DMS153 treated with DMSO at 0.1 percent for 48 hours (cell line): ENCODE measurements at regions not wholly inside any gene's neighbourhood (a gene's known extent, or its start where the extent isn't known, plus 50 kb on each side); places are given as distances from the start of the nearest gene placed in this dataset.

Experiments
- DNase-seq: peaks from one replicate; lab custom pipeline; 2025; ENCODE audit not compliant: unreplicated experiment; lab: John Stamatoyannopoulos, UW

DNA sequence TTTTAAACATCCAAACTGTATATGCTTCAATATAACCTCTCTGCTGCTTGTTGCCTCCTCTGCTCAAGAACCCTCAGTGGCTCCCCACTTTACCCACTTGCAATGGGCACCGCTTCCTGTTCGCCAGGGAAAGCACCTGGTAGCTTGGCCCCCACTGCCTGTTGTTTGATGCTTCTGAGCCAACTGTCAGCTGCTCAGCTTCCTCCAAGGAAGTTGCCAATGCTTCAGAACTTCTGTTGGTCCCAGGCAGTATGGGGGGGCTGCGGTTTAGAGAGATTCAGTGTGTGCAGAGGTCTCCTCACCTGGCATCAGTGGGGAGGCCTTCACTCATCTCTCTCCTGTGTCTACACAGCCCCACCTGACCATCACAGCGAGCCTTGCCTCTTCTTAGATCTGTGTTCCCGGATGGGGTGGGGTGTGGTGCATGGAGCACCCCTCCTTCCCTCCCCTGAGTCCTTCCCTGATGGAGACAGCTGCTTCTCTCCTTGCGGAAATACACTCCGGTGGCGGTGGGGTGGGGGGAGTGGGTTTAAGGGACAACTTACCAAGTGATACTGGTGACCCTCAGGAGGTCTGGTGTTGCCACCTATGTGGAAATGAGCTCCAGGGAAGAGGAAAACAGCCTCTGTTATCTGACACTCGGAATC, 308.1 kb downstream of the CDH26 start:
- no peak for DNase-seq

DNA sequence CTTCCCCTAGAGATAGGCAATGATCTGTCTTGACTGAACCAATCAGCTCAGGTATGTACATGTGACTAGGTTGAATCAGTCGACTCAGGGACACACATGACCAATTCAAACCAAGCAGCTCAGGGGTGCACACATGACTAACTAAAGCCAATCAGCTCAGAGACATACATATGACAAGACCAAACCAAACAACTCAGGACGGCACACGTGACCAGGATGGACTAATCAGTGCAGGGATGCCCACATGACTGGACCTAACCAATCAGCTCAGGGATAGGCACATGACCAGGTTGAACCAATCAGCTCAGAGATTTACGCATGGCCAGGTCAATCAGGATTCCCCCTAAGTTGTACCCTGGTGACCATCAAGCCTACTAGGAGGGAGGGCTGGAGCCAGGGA, 310.3 kb downstream of the CDH26 start:
- no peak for DNase-seq

DNA sequence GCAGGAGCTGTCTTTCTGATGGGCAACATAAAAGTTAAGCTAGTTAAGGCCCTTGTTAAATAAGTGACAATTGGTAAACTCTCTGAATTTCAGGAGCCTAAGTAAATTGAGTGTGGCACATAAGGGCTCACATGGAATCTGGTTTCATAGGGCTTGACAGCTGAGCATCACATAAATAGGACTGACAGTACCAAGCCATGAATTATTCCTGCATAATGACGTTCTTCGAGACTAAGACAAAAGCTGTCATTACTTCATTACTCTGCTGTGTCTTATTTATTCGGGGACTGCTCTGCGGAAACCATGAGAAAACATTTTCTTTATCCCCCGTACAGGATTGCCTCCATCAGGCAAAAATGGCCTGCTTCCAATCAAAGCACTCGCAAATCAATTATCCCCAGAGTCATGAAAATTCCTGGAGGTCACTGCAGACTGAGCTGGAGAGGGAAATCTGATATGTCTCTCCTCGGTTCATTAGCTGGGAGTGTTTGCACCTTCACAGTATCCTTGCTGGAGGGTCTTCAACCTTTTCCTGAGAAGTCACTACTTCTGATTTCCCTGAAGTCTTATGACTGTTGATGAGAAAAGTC, 311.4 kb downstream of the CDH26 start:
- no peak for DNase-seq

DNA sequence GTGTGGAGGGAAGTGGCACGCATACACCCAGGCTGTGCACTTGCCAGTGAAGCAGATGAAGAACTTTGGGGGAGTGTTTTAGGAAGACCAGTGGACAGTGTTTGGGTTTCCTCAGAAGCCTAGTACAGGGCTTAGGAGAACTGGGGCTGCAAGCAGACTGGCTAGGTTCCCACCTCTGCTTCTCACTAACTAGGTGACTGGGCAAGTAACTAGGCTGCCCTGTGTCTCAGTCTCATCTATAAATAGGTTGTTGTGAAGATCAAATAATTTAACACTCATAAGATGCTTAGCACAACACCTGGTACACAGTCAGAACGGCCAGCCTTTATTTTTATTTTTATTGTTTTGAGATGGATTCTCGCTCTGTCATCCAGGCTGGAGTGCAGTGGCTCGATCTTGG, 312.1 kb downstream of the CDH26 start:
- DNase-seq: no peak

DNA sequence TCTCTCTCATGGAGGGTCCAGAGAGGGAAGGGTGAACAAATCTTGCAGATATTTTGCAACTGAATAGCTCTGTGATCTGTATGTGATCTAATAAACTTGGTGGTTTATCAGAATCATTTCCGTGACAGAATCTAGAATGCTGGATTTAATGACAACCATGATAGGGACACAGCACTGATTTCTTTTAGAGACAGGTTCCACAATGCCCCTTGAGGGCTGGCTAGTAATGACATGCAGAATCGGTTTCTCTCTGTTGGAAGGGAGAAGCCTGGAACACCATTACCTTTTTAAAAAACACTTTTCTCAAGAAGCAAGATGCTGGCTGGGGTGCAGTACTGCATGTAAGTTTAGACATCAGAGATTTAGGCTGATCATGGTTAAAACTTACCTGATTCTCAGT, 313.4 kb downstream of the CDH26 start:
- DNase-seq: no peak

DNA sequence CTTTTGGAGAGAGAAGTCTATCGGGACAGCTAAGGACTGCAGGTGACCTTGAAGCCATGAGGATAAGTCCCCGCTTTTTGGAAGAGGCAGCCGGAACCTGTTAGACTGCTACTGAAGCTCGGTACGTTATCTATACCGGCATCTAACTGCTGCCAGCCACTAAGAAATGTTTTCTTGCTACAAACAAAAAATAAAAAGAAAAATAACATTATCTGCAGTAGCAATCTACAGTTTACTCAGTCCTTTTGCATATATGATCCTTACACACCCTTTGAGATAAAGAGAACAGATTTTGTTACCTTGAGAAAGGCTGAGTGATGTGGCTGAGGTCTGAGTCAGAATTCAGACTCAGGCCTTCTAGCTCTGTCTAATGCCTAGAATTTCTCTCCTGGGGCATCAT, 314.6 kb downstream of the CDH26 start:
- no peak for DNase-seq

DNA sequence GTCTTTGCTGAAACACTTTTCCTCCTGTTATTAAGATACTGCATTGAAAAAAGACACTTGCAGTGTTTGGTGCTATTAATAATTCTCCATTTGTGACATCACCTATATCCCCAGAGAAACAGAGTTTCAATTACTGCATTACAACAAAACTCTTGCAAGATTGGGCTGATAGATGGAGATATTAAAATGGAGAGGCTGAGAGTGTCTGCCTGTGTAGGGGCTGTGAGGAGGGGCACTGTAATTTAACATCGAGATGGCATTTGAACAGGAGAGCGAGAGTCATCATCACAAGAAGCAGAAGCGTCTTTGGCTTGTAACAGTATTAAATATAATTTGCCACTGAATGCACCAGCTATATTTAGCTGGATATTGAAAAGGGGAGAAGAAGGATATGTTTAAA, 316.5 kb downstream of the CDH26 start:
- no peak for DNase-seq

DNA sequence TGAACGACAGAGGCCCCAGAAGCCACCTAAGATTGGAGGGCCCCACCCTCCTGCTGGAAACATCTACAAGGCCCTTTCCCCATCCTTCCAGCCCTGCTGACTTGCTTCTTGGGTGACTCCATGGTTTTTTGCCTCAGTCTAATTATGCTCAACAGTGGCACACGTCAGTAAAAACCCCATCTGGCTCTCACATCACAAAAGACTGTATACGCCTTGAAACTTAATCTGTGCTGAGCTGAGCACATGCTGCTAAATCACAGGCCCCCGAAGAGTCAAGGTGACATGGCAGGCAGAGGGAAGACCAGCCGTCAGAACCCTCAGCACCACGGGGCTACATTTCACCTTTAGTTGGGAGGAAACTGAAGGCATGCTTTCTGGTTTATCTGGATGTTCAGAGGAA, 323.1 kb downstream of the CDH26 start:
- no peak for DNase-seq

DNA sequence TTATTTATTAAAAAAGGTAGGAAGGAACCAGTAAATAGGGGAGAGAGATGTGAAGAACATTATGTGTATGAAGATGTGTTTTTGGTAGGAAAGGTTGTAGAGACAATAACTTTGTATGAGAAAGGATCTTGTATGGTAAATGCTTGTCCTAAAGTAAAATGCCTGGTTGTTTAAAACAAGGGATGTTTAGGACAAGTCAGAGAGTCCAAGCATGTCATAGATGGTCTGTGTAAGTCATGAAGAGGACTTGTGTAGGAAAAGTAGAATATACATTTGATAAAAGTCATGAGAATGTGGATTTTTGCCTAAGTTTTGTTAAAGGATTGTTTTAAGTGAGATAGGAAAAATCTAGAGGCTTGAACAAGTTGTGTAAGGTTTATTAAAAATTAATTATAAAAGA, 325.1 kb downstream of the CDH26 start:
- no peak for DNase-seq

DNA sequence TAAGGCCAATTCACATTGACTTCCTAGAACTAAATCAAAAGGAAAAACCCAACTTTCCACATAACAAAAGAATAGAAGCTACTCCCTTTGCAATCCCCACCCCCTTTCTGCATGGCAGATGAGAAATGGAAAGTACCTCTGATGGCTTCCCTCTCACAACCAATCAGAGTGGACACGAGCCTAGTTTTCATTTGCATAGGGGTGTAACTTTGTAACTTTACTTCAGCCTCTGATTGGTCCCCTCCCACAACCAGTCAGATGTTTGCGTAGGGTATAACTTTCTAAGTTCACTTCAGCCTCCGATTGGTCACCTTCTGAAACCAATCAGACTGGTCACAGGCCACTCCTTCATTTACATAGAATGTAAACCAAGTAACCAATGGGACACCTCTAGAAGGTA, 328.5 kb downstream of the CDH26 start:
- DNase-seq: no peak

DNA sequence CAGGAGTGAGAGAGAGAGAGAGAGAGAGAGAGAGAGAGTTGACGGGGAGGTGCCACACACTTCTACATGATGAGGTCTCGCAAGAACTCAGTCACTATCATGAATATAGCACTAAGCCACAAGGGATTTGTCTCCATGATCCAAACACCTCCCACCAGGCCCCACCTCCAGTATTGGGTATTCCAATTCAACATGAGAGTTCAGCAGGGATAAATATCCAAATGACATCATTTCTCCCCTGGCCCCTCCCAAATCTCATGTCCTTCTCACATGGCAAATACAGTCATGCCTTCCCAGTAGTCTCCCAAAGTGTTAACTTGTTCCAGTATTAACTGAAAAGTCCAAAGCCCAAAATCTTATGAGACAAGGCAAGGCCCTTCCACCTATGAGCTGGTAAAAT, 330.7 kb downstream of the CDH26 start:
- no peak for DNase-seq

DNA sequence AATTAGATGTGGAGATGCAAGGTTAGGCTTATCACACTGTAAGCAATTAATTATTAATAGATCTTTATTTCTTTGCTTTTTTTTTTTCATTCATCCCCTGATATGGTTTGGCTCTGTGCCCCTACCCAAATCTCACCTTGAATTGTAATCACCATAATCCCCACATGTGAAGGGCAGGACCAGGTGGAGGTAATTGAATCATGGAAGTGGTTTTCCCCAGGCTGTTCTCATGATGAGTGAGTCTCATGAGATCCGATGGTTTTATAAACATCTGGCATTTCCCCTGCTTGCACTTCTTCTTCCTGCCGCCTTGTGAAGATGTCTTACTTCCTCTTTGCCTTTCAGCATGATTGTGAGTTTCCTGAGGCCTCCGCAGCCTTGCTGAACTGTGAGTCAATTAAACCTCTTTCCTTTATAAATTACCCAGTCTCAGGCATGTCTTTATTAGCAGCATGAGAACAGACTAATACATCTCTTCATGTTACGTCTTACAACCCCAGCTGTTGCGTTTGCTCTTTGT, 333.8 kb downstream of the CDH26 start:
- DNase-seq: no peak

DNA sequence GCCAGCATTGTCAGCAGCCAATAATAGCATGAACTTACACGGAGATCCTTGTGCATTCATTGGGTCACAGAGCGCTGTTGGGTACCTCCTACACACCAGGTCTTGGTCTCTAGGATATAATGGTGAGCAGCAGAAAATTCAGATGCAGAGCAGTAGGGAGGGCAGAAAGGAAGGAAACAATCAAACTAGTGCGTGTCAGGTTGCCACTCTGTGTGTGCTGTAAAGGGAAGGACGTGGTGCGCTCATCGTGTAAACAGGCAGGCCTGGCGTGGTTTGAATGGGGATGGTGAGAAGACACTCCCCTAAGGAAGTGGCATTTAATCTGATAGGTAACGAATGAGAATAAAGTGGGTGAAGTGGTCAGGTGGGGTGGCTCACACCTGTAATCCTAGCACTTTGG, 336.4 kb downstream of the CDH26 start:
- DNase-seq: no peak

DNA sequence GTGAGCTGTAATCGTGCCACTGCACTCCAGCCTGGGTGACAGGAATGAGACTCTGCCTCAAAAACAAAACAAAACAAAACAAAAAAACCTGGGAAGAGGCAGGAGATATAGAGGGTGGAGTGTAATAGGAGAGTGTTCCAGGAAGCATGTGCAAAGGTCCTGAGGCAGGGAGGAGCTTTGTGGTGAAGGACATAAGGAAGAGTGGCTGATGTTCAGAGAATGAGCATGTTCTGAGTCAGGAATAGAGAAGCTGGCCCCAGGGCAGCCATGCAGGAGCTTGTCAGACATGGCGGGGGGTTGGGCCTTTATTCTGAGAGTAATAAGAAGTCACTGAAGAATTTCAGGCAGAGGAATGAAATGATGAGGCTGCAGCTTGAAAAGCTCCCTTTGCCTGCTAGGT, 337.0 kb downstream of the CDH26 start:
- no peak for DNase-seq

DNA sequence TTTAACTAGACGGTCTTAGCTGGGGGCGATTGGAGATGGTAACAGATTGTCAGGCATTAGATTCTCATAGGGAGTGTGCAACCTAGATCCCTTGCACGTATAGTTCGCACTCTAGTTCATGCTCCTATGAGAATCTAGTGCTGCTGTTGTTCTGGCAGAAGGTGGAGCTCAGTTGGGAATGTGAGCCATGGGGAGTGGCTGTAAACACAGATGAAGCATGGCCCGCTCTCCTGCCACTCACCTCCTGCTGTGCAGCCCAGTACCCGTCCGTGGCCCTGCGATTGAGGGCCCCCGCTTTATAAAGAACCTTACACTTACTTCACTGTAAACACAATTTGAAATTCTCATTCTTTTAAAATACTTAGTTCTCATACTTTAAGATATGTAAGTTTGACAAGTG, 339.4 kb downstream of the CDH26 start:
- DNase-seq: no peak

DNA sequence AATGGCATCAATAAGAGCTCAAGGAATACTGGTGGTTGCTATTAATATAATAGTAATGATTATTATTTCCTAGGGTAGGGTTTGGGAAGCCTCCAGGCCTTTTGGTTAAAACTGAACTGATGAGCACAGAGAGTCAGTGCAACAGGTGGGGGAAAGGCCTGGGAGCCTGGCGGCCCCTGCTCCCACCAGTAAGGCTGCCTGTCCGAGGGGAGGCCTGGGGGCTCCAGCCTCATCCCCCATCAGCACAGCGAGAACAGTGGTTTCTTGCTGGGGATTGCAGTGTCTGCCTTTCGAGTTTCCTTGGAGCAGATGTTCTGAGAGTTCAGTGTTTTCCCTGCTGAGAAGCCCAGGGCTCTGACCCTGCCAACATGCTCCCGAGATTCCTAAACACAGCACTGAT, 340.4 kb downstream of the CDH26 start:
- no peak for DNase-seq

DNA sequence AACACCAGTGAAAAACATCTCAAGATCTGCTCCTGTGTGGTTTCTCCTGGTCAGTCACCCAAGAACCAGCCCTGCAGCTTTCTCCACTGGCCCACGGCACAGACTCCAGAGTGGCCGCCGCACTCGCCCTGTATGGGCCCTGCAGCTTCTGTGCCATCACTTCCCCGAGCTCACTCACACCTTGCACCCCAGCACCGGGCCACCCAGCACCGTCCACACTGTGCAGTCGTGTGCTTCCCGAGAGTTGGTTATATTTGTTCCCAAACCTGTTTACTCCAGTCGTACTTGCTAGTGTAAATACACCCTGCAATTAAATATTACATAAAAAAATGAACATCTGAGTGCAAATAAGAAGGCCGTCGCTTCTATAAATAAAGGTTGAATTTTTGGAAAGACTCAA, 341.7 kb downstream of the CDH26 start:
- no peak for DNase-seq

DNA sequence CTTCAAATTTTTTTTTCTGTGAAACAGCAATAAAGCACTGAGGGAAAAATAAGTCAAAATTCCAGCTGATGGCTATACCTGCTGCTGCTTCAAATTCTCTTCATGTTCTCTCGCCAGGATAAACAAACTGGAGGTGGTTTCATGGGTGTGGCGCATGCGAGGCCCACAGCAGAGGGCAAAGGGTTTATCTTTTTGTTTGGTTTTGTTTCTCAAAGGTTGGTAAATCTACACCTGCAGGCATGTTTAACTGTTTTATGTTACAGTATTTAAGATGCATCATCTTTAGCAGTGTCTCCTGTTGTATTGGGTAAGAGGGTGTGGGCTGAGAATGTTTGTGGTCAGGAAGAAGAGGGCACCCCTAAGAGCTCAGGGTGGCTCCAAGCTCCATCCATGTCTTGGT, 342.2 kb downstream of the CDH26 start:
- DNase-seq: no peak

DNA sequence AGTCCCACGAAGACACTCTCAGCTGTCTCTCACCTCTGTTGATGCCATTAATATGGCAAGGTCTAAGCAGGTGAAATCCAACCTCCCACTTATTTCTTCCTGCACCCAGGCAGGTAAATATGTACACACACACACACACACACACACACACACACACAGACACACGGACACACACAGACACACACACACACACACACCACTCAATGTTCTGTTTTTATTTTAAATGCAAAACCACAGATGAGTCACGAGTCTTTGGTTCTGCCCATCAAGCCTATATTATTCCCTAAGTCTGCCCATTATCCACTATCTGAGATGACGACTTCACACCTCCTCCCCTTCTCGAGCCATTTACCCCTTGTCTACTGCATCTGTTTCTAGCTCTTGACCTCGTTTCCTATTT, 344.7 kb downstream of the CDH26 start:
- DNase-seq: no peak

DNA sequence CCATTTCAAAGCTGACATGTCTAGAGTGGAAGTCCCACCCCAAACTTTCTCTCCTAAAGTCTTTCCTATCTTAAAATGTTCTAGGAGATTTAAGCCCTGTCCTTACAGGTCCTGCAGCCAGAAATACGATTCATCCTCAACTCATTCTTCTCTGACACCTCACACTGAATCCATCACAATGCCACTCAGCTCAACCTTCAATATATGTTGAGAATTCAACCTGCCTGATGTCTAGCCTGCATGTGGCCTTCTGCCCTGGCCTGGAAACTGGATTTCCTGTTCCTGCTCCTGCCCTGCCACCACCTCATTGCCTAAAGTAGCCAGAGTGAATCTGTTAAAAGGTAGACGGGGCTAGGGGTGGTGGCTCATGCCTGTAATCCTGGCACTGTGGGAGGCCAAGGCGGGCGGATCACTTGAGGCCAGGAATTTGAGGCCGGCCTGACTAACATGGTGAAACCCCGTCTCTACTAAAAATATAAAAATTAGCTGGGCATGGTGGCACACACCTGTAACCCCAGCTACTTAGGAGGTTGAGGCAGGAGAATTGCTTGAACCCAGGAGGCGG, 345.9 kb downstream of the CDH26 start:
- no peak for DNase-seq

DNA sequence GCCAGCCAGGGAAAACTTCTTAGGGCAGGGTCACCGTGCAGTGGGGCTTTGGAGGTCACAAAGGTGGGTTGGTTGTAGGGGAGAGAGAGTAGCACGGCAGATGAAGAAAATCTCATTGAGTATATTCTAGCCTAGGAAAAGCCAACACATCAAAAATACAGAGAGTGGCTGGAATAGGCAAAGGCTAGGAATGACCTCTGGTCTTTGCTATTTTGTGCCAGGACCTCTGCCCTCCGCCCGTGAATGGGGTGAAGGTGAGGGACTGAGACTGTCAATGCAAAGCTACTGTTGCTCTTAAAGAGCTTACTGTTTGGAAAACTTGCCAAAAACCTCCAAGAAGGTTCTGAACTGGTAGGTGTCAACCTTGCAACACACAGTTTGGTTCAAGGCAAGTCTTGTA, 346.7 kb downstream of the CDH26 start:
- DNase-seq: no peak

DNA sequence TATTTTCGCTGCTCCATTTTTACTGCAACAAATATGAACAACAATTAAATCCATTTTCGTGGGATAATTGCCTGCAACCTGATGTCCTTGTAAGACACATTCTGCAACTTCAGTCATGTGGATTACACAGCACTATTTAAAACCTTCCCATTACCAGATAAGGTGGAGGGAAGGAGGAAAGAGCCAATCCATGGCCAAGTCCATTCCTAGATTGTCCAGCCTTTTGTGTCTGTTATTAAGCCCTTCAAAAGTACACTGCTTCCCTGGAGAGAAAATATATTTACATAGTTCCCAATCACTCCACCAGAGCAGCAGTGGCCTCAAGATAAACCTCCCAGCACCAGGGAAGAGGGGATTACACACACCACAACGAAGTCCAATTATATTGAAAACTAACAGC, 347.9 kb downstream of the CDH26 start:
- DNase-seq: no peak

DNA sequence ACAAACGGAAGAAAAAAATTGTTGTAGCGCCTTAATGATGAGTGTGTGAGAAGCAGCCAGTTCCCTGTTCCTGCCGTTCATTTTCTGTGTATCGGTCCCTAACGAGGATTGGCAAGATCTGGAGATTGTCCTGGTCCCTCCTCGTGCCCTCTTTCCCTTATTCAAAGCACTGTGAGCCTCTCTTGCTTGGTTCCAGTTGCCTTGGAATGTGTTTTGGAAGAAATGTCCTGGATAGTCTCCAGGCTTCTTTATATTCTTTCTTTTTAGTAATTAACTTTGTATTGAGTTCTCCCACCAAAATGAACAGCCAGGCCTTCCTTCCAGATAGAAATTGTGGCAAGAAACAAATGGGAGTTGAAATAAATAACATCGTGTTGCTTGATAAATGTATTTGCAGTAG, 348.3 kb downstream of the CDH26 start:
- DNase-seq: no peak
